AG09309 (cell line): ENCODE measurements at regions not wholly inside any gene's neighbourhood (a gene's known extent, or its start where the extent isn't known, plus 50 kb on each side); places are given as distances from the start of the nearest gene placed in this dataset.

Experiments used
- DNase-seq: peaks from one replicate; pipeline ENCODE4 v3.0.0-alpha.2; 2010; ENCODE audit warnings: low read depth
- H3K4me3 ChIP-seq: 2 replicates; pipeline ENCODE4 v1.5.1; 2011; ENCODE audit warnings: mild to moderate bottlenecking, low read depth, low read length, moderate library complexity; ENCODE audit not compliant: control insufficient read depth
- TF ChIP-seq, protein P1 (sequence below): IDR thresholded peaks from 2 replicates; pipeline ENCODE4 v1.5.1; 2011; ENCODE audit warnings: mild to moderate bottlenecking, low read depth, low read length, inconsistent platforms; ENCODE audit not compliant: insufficient read depth, control insufficient read depth; ENCODE audit errors: missing control alignments

DNA sequence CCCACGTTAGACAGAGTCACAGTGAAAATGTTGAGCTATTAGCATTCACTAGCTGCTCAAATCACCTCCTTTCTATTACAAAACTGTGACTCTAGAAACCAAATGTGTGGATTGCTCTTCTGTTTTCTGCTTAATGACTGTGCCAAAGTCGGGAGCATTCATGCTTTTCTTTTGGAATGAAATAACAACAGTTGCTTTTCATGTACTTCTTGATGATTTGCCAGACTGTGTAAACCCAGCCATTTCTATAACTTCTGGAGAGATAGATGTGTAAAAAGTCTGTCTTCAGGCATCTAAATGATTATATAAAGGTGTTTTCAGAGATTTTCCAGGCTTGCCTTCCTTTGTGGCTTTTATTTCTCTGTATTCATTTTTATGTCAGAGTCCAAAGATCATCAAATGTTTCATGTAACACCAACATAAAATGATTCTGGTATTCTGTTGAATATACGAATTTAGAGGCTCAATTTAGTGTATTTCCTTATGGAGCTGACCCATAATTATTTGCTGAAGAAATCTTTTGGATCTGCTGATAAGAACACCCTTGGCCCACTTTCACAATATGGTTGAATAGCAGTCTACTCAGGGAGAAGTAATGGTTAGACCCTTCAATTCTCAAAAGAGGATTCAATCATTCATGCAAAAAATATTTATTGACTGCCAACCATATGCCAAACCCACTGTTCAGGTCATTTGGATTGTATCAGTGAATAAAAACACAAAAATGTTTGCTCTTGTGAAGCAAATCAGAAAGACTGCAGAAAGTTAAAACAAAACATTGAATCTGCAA, 581.2 kb downstream of the CDH18 start:
- TF ChIP-seq, protein P1, sequence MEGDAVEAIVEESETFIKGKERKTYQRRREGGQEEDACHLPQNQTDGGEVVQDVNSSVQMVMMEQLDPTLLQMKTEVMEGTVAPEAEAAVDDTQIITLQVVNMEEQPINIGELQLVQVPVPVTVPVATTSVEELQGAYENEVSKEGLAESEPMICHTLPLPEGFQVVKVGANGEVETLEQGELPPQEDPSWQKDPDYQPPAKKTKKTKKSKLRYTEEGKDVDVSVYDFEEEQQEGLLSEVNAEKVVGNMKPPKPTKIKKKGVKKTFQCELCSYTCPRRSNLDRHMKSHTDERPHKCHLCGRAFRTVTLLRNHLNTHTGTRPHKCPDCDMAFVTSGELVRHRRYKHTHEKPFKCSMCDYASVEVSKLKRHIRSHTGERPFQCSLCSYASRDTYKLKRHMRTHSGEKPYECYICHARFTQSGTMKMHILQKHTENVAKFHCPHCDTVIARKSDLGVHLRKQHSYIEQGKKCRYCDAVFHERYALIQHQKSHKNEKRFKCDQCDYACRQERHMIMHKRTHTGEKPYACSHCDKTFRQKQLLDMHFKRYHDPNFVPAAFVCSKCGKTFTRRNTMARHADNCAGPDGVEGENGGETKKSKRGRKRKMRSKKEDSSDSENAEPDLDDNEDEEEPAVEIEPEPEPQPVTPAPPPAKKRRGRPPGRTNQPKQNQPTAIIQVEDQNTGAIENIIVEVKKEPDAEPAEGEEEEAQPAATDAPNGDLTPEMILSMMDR = no peak
- H3K4me3 ChIP-seq = no peak overlapping the region
- no peak for DNase-seq

DNA sequence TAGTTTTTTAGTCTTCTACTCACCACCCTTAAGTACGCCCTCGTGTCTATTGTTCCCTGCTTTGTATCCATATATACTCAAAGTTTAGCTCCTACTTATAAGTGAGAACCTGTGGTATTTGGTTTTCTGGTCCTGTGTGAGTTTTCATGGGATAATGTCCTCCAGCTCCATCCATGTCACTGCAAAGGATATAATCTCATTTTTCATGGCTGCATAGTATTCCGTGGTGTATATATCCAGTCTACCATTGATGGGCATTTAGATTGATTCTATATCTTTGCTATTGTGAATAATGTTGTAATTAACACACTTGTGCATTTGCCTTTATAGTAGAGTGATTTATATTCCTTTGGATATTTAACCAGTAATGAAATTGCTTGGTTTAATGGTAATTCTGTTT, 579.9 kb downstream of the CDH18 start:
- TF ChIP-seq, protein P1 = no peak
- H3K4me3 ChIP-seq = no peak overlapping the region
- no peak for DNase-seq

DNA sequence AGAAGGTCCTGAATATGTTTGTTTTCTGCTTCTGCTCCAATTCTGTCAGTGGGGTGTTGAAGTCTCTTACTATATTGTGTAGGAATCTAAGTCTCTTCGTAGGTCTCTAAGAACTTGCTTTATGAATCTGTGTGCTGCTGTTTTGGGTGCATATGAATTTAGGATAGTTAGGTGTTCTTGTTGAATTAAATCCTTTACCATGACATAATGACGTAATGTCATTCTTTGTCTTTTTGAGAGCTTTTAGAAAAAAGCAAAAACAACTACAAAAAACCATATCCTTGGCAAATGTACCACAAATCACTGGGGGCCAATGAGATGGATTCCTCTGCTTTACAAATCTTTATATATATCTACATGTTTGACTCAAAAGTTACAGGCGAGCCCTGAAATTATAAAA, 576.1 kb downstream of the CDH18 start:
- no peak overlapping the region for H3K4me3 ChIP-seq
- no peak for DNase-seq

More for the DNA sequence above, 576.1 kb downstream of the CDH18 start:
- TF ChIP-seq, protein P1 = no peak
